ENCODE measurements at regions not wholly inside any gene's neighbourhood (a gene's known extent, or its start where the extent isn't known, plus 50 kb on each side); places are given as distances from the start of the nearest gene placed in this dataset.

GRCh38 chr10:8224591-8224990, 170.1 kb downstream of the GATA3 start:
- TF ChIP-seq PATZ1 (CRISPR knock-in tag; IDR thresholded peaks at IDR 0.05; ENCODE audit: borderline replicate concordance) = no peak
- TF ChIP-seq CREB5 (CRISPR knock-in tag; IDR thresholded peaks at IDR 0.05; ENCODE audit: low read depth) = no peak
- TF ChIP-seq ZFP3 (CRISPR knock-in tag; IDR thresholded peaks at IDR 0.05) = no peak
- no peak for TF ChIP-seq ZNF70 (CRISPR knock-in tag; IDR thresholded peaks at IDR 0.05)
- no peak for TF ChIP-seq POU6F1 (CRISPR knock-in tag; IDR thresholded peaks at IDR 0.05; ENCODE audit: borderline replicate concordance, low read depth)
- TF ChIP-seq ZFP30 (CRISPR knock-in tag; IDR thresholded peaks at IDR 0.05) = no peak
- no peak for TF ChIP-seq ZNF8 (CRISPR knock-in tag; IDR thresholded peaks at IDR 0.05)
- TF ChIP-seq CSDC2 (CRISPR knock-in tag; IDR thresholded peaks at IDR 0.05) = no peak
- no peak for TF ChIP-seq TSHZ2 (CRISPR knock-in tag; IDR thresholded peaks at IDR 0.05)
- no peak for TF ChIP-seq ESRRG (CRISPR knock-in tag; IDR thresholded peaks at IDR 0.05)
- no peak for TF ChIP-seq CSRNP3 (CRISPR knock-in tag; IDR thresholded peaks at IDR 0.05)
- TF ChIP-seq RARB (CRISPR knock-in tag; IDR thresholded peaks at IDR 0.05) = no peak
- no peak for TF ChIP-seq ZNF565 (CRISPR knock-in tag; conservative IDR thresholded peaks at IDR 0.05; ENCODE audit: low read depth)
- TF ChIP-seq BACH2 (CRISPR knock-in tag; IDR thresholded peaks at IDR 0.05; ENCODE audit: borderline replicate concordance) = no peak
